Activated T-cell treated with anti-CD3 and anti-CD28 coated beads for 4 hours (primary cell): ENCODE measurements at regions not wholly inside any gene's neighbourhood (a gene's known extent, or its start where the extent isn't known, plus 50 kb on each side); places are given as distances from the start of the nearest gene placed in this dataset.

Experiments
- DNase-seq: peaks from one replicate; pipeline ENCODE4 v3.0.0-alpha.2; 2020

- no peak for DNase-seq
Measured at GRCh38 chr18:42649331-42650035, 466.0 kb downstream of the RIT2 start.

GRCh38 chr18:42654556-42654955 is 460.9 kb downstream of the RIT2 start:
- DNase-seq = no peak

- no peak for DNase-seq
Measured at GRCh38 chr18:42657551-42657950, 457.9 kb downstream of the RIT2 start.

- no peak for DNase-seq
Measured at GRCh38 chr18:42658171-42658570, 457.3 kb downstream of the RIT2 start.

- DNase-seq = no peak
Measured at GRCh38 chr18:42659187-42659586, 456.3 kb downstream of the RIT2 start.

- no peak for DNase-seq
Measured at GRCh38 chr18:42670860-42671259, 444.6 kb downstream of the RIT2 start.

- DNase-seq = no peak
Measured at GRCh38 chr18:42675810-42676209, 439.7 kb downstream of the RIT2 start.

GRCh38 chr18:42683094-42683493 is 432.4 kb downstream of the RIT2 start:
- no peak for DNase-seq

GRCh38 chr18:42689310-42689709 is 426.2 kb downstream of the RIT2 start:
- no peak for DNase-seq
